ENCODE measurements at regions not wholly inside any gene's neighbourhood (a gene's known extent, or its start where the extent isn't known, plus 50 kb on each side); places are given as distances from the start of the nearest gene placed in this dataset.

DNA sequence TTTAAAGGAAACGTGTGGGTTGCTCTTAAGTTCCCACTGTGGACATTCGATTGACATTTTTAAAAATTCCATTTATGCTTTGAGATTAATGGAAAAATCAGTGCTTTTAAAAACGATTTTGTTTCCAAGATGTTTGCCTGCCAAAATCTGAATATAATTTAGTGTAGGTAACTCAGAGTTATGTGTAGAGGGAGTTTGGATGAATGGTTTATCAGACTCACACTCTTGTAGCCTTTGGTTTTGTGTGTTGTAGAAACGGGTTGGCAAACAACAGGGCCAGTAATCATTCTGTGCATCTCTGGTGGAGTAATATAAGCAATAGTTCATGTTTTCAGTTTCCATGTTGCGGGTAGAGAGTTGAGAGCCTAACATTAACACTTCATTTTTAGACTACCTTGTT, 140.6 kb downstream of the RPS12 start:
- no peak overlapping the region for H2BK20ac ChIP-seq (ENCODE audit: low read depth, low read length, poor library complexity, severe bottlenecking)
- H3K4me3 Mint-ChIP-seq = no peak overlapping the region
- H3K14ac ChIP-seq (ENCODE audit: insufficient read depth, low read length) = no peak overlapping the region
- H2BK12ac ChIP-seq (ENCODE audit: insufficient read length, low read depth, low read length) = no peak overlapping the region
- no peak overlapping the region for H4K91ac ChIP-seq (ENCODE audit: insufficient read length, low read depth, low read length)
- no peak overlapping the region for H3K4ac ChIP-seq (ENCODE audit: low read depth, low read length)
- no peak overlapping the region for H3K23ac ChIP-seq (ENCODE audit: insufficient read length, low read depth, low read length)
- H2AFZ ChIP-seq (ENCODE audit: low read length) = no peak overlapping the region
- no peaks in the 10 kb centered on the region for H3K36me3 Mint-ChIP-seq (ENCODE audit: insufficient read depth in 1 of 3, low read depth in 3 of 3)
- no peak overlapping the region for H2BK5ac ChIP-seq (ENCODE audit: insufficient read length, low read length)
- TF ChIP-seq, protein P1, sequence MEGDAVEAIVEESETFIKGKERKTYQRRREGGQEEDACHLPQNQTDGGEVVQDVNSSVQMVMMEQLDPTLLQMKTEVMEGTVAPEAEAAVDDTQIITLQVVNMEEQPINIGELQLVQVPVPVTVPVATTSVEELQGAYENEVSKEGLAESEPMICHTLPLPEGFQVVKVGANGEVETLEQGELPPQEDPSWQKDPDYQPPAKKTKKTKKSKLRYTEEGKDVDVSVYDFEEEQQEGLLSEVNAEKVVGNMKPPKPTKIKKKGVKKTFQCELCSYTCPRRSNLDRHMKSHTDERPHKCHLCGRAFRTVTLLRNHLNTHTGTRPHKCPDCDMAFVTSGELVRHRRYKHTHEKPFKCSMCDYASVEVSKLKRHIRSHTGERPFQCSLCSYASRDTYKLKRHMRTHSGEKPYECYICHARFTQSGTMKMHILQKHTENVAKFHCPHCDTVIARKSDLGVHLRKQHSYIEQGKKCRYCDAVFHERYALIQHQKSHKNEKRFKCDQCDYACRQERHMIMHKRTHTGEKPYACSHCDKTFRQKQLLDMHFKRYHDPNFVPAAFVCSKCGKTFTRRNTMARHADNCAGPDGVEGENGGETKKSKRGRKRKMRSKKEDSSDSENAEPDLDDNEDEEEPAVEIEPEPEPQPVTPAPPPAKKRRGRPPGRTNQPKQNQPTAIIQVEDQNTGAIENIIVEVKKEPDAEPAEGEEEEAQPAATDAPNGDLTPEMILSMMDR (conservative IDR thresholded peaks at IDR 0.05) = no peak
- no peaks in the 10 kb centered on the region for H3K4me1 ChIP-seq (ENCODE audit: insufficient read depth, low read length)
- no peaks in the 10 kb centered on the region for H3K79me2 ChIP-seq (ENCODE audit: insufficient read depth, low read length)
- H4K20me1 ChIP-seq (ENCODE audit: control insufficient read depth, insufficient read depth, insufficient read length) = no peaks in the 10 kb centered on the region
- peaks cover 0 to 6% of the 10 kb centered on the region in 2 experiments; a peak in 2 of 4 replicates for H3K4me1 Mint-ChIP-seq
- H2BK120ac ChIP-seq (ENCODE audit: low read depth, low read length, poor library complexity, severe bottlenecking) = no peak overlapping the region
- H3K27ac Mint-ChIP-seq = no peak overlapping the region
- H3K9me3 Mint-ChIP-seq = no peaks in the 10 kb centered on the region
- WGBS (ENCODE audit: extremely low coverage, insufficient read length, low lambda C conversion rate) = no CpG with 5 or more reads among the region's 5 CpGs
- no peak overlapping the region for H3K18ac ChIP-seq (ENCODE audit: insufficient read length, low read depth, low read length)
- no peak overlapping the region for H3T11ph ChIP-seq (ENCODE audit: low read length)
- H2BK15ac ChIP-seq (ENCODE audit: low read depth, low read length) = no peak overlapping the region
- H3K56ac ChIP-seq (ENCODE audit: insufficient read length, low read depth, low read length) = no peak overlapping the region
- DNase-seq = no peak
- no peak overlapping the region for H3K27ac ChIP-seq (ENCODE audit: insufficient read length, low read depth, low read length)
- H3K9ac ChIP-seq (ENCODE audit: extremely low read depth, insufficient read length, low read length) = no peak overlapping the region
- no peaks in the 10 kb centered on the region for H3K9me3 ChIP-seq (ENCODE audit: control insufficient read depth, low read depth, low read length)
- no peak overlapping the region for H3K4me2 ChIP-seq (ENCODE audit: insufficient read depth, insufficient read length, low read length)
- H4K8ac ChIP-seq (replicated peaks; ENCODE audit: insufficient read length, low read depth, low read length) = no peak overlapping the region
- no peak overlapping the region for H4K5ac ChIP-seq (ENCODE audit: insufficient read length, low read depth, low read length)
- no peaks in the 10 kb centered on the region for H3K79me1 ChIP-seq (ENCODE audit: insufficient read depth, low read depth, low read length, poor library complexity, severe bottlenecking)
- no peaks in the 10 kb centered on the region for H3K27me3 Mint-ChIP-seq (ENCODE audit: low read depth)
- H3K23me2 ChIP-seq (ENCODE audit: insufficient read length, low read depth, low read length, poor library complexity, severe bottlenecking) = no peaks in the 10 kb centered on the region
- H2AK5ac ChIP-seq (ENCODE audit: insufficient read length, low read length) = no peak overlapping the region
- H3K27me3 ChIP-seq (ENCODE audit: insufficient read depth, low read length) = no peaks in the 10 kb centered on the region
